RWPE2 (cell line): ENCODE measurements at regions not wholly inside any gene's neighbourhood (a gene's known extent, or its start where the extent isn't known, plus 50 kb on each side); places are given as distances from the start of the nearest gene placed in this dataset.

Source experiments
- ATAC-seq: fragments of 200-7000 bp; cut with Tn5 transposase; 3 replicates; pipeline ENCODE4 v1.9.1; 2021; ENCODE audit warnings: low read depth
- DNase-seq: peaks from one replicate; pipeline ENCODE4 v3.0.0-alpha.2; 2020; ENCODE audit warnings: low spot score
- H3K27ac ChIP-seq: fragments of 450-650 bp; 2 replicates; pipeline ENCODE4 v1.5.1; 2017; ENCODE audit warnings: mild to moderate bottlenecking; ENCODE audit not compliant: poor library complexity, severe bottlenecking
- H3K27me3 ChIP-seq: fragments of 250-450 bp; sonication (Bioruptor Pico); 2 replicates; pipeline ENCODE4 v1.5.1; 2021; ENCODE audit warnings: mild to moderate bottlenecking, moderate library complexity; ENCODE audit not compliant: insufficient read depth, poor library complexity, severe bottlenecking
- H3K36me3 ChIP-seq: fragments of 250-450 bp; sonication (Bioruptor Pico); 2 replicates; pipeline ENCODE4 v1.5.1; 2020; ENCODE audit warnings: low read depth, mild to moderate bottlenecking, moderate library complexity
- H3K4me1 ChIP-seq: fragments of 250-450 bp; sonication (Bioruptor Pico); 2 replicates; pipeline ENCODE4 v1.5.1; 2021; ENCODE audit warnings: mild to moderate bottlenecking, moderate library complexity; ENCODE audit not compliant: insufficient read depth, poor library complexity, severe bottlenecking
- H3K4me3 ChIP-seq: fragments of 250-450 bp; sonication (Bioruptor Pico); 2 replicates; pipeline ENCODE4 v1.5.1; 2021; ENCODE audit warnings: mild to moderate bottlenecking, moderate library complexity; ENCODE audit not compliant: severe bottlenecking
- H3K9me3 ChIP-seq: fragments of 250-450 bp; sonication (Bioruptor Pico); 2 replicates; pipeline ENCODE4 v1.5.1; 2021; ENCODE audit warnings: mild to moderate bottlenecking, moderate library complexity; ENCODE audit not compliant: severe bottlenecking
- CTCF ChIP-seq: fragments of 450-650 bp; IDR thresholded peaks from one replicate; pipeline ENCODE4 v1.5.1; 2017; ENCODE audit warnings: mild to moderate bottlenecking, moderate library complexity; ENCODE audit not compliant: poor library complexity, severe bottlenecking

- H3K9me3 ChIP-seq, result no peaks in the 10 kb centered on the region
- DNase-seq (no peak), ATAC-seq (no peak)
- H3K4me3 ChIP-seq, result no peak overlapping the region
- H3K27ac ChIP-seq, result no peak overlapping the region
- H3K4me1 ChIP-seq, result no peaks in the 10 kb centered on the region
- no peak for TF ChIP-seq CTCF
- peaks cover 28% of the 10 kb centered on the region for H3K27me3 ChIP-seq
- H3K36me3 ChIP-seq, result no peaks in the 10 kb centered on the region
Observed at GRCh38 chr1:30250984-30251850, 472.2 kb downstream of the MATN1 start.

- H3K27me3 ChIP-seq, result peaks cover 28% of the 10 kb centered on the region
- DNase-seq, result no peak
- no peak for TF ChIP-seq CTCF
Observed at GRCh38 chr1:30250338-30250983, 472.9 kb downstream of the MATN1 start.

GRCh38 chr1:30249446-30250337 is 473.7 kb downstream of the MATN1 start:
- Histone ChIP-seq H3K27ac (no peak overlapping the region), H3K27me3 (peaks cover 28% of the 10 kb centered on the region), H3K4me3 (no peak overlapping the region), H3K4me1 (no peaks in the 10 kb centered on the region), H3K36me3 (no peaks in the 10 kb centered on the region), H3K9me3 (no peaks in the 10 kb centered on the region)
- ATAC-seq, result no peak
- TF ChIP-seq CTCF, result no peak
- no peak for DNase-seq

More at GRCh38 chr1:30250338-30250983, 472.9 kb downstream of the MATN1 start:
- no peak for ATAC-seq
- no peak overlapping the region for H3K27ac ChIP-seq
- H3K4me3 ChIP-seq, result no peak overlapping the region
- H3K9me3 ChIP-seq, result no peaks in the 10 kb centered on the region
- H3K36me3 ChIP-seq, result no peaks in the 10 kb centered on the region
- H3K4me1 ChIP-seq, result no peaks in the 10 kb centered on the region

- H3K27ac ChIP-seq, result no peak overlapping the region
- peaks cover 28% of the 10 kb centered on the region for H3K27me3 ChIP-seq
- TF ChIP-seq CTCF, result no peak
- DNase-seq (no peak), ATAC-seq (no peak)
- H3K9me3 ChIP-seq, result no peaks in the 10 kb centered on the region
- H3K4me3 ChIP-seq, result no peak overlapping the region
- no peaks in the 10 kb centered on the region for H3K4me1 ChIP-seq
- H3K36me3 ChIP-seq, result no peaks in the 10 kb centered on the region
Observed at GRCh38 chr1:30248774-30249173, 474.6 kb downstream of the MATN1 start.
